ENCODE measurements at regions not wholly inside any gene's neighbourhood (a gene's known extent, or its start where the extent isn't known, plus 50 kb on each side); places are given as distances from the start of the nearest gene placed in this dataset.

DNA sequence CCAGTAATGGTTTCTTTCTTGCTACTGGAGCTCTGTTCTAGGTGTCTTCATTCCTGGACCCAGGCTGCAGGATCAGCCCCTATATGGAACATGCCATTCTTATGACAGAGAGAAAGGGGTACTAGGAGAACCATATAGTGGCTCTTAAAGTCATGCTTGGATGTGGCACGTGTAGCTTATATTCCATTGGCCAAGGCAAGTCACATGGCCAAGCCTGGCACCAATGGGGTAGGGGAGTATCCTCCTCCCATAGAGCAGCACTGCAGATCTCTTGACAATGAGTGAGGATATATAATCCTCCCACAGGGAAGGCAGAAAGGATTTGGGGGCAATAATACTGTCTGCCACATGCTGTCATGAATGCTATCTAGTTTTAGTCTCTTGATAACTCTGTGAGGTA is 193.3 kb downstream of the PALM2AKAP2 start:
- no peaks in the 10 kb centered on the region for H3K36me3 Mint-ChIP-seq

DNA sequence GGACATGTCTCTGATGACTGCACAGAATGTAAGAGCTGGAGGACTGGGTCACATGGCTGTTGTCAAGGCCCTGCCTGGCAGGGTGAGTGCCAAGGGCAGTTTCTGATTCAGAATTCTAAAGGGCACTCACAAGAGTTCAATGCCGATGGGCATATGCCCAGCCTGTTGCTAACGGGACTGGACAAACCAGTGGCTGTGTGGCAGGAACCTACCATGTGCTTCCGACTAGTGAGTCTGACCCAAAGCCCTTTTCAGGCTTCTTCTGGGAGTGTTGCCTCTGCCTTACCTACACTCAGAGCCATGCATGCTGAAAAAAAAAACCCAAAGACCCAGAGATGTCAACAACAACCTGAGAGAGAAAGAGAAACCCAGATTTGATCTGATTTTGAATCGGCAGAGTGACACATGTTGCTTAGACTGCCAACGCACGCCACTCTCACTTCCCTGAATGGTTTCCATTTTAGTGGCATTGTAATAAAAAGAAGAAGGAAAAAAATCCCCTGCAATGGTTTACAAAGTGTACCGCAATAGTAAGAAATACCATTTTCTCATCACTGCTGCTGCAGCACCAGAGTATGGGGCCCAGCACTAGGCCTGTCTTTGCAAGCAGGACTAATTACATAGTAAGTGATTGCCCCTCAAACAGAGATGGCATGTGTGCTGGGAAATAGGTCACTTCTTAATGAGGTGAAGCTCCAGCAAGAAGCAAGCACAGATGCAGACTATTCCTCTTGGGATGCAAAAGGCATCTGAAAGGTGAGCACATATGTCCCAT is 194.3 kb downstream of the PALM2AKAP2 start:
- H3K4me3 Mint-ChIP-seq = no peak overlapping the region
- DNase-seq = peak; percentile 86
- CTCF ChIA-PET = interaction anchor here (0.9 to 2.4 kb wide), 2 partner anchors 71 to 174 kb away, joined by 3 to 6 read pairs; no protein-coding TSS in a partner anchor
- H3K27ac Mint-ChIP-seq = peak overlapping the region; percentile 73
- no peaks in the 10 kb centered on the region for H3K36me3 Mint-ChIP-seq
- intact Hi-C loops (cut with micrococcal nuclease) = loop anchor here (1.0 to 10.0 kb wide), 11 partner anchors 24 to 1510 kb away; partner anchors contain the start of genes ECPAS and TMEM245
- no peaks in the 10 kb centered on the region for H3K9me3 Mint-ChIP-seq
- no peaks in the 10 kb centered on the region for H3K27me3 Mint-ChIP-seq
- H3K4me1 Mint-ChIP-seq (ENCODE audit: low read depth) = peaks cover 72% of the 10 kb centered on the region
- POLR2A ChIA-PET = interaction anchor here (0.9 to 1.8 kb wide), 5 partner anchors 23 to 75 kb away, joined by 4 to 7 read pairs (median 5); no protein-coding TSS in a partner anchor

More for the DNA sequence above, 193.3 kb downstream of the PALM2AKAP2 start:
- H3K4me3 Mint-ChIP-seq = no peak overlapping the region
- peaks cover 79% of the 10 kb centered on the region for H3K4me1 Mint-ChIP-seq (ENCODE audit: low read depth)
- DNase-seq = no peak
- ChIA-PET POLR2A (interaction anchor here (0.7 to 1.2 kb wide), 2 partner anchors 22 to 54 kb away, joined by 3 to 5 read pairs; no protein-coding TSS in a partner anchor), CTCF (interaction anchor here (0.7 to 1.8 kb wide), 2 partner anchors 21 to 1920 kb away, joined by 3 to 5 read pairs; no protein-coding TSS in a partner anchor)
- H3K9me3 Mint-ChIP-seq = no peaks in the 10 kb centered on the region
- H3K27ac Mint-ChIP-seq = peak overlapping the region; percentile 73
- H3K27me3 Mint-ChIP-seq = no peaks in the 10 kb centered on the region
- intact Hi-C loops (cut with micrococcal nuclease) = loop anchor here (5.0 to 10.0 kb wide), 2 partner anchors 856 to 1511 kb away; partner anchors contain the start of genes ECPAS and TMEM245

DNA sequence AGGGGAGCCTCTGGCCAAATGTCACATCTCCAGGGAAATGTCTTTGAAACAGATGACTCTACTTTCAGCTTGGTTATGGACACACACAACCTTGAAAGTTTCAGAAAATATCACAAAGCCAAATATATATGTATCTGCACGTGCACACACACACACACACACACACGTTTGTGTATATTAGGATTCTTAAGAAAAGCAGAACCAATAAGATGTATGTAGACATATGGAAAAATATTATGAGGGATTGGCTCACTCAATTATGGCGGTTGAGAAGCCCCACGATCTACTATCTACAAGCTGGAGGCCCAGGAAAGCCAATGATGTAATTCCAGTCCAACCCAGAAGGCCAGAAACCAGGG is 194.9 kb downstream of the PALM2AKAP2 start:
- H3K27me3 Mint-ChIP-seq = no peaks in the 10 kb centered on the region
- no peak for DNase-seq
- POLR2A ChIA-PET = interaction anchor here (0.9 to 1.8 kb wide), 4 partner anchors 24 to 75 kb away, joined by 4 to 7 read pairs (median 6); no protein-coding TSS in a partner anchor
- H3K27ac Mint-ChIP-seq = peak overlapping the region; percentile 73
- no peaks in the 10 kb centered on the region for H3K36me3 Mint-ChIP-seq
- H3K4me3 Mint-ChIP-seq = no peak overlapping the region
- CTCF ChIA-PET = interaction anchor here (0.9 to 2.4 kb wide), 2 partner anchors 72 to 173 kb away, joined by 3 to 6 read pairs; no protein-coding TSS in a partner anchor
- peaks cover 66% of the 10 kb centered on the region for H3K4me1 Mint-ChIP-seq (ENCODE audit: low read depth)
- intact Hi-C loops (cut with micrococcal nuclease) = loop anchor here (1.0 to 10.0 kb wide), 11 partner anchors 25 to 1510 kb away; partner anchors contain the start of genes ECPAS and TMEM245
- no peaks in the 10 kb centered on the region for H3K9me3 Mint-ChIP-seq

DNA sequence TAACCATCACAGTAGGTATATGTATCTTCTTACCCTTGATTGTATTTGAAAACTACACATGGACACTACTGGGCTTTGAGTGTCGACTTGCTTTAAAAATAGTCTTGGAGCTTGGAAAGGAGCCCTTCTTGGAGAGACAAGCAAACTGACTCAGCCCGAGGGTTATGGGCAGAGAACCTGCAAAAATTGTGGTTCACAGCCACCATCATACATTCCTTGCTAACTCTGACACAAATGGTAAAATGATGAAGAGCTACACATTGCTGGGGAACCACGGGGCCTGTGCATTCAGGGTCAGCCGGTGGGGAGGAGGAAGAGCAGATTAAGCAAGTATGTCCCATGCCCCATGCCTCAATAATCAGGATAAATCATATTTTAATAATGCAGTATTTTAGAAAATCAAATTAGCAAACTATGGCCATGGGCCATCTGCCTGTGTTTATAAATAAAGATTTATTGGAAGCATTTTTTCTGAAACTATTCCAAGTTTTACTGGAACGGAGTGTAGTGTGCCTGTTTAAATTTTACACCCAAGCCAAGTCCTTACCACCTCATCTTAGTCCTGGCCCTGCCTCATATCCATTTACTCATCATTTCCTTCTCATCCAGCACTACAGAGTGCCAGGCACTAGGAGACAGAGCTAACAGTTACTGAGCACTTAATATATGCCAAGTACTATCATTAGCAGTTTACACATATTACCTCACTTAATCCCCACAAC is 195.7 kb downstream of the PALM2AKAP2 start:
- no peaks in the 10 kb centered on the region for H3K27me3 Mint-ChIP-seq
- intact Hi-C loops (cut with micrococcal nuclease) = loop anchor here (2.0 to 10.0 kb wide), 2 partner anchors 47 to 1509 kb away; partner anchors contain the start of gene ECPAS
- no peaks in the 10 kb centered on the region for H3K36me3 Mint-ChIP-seq
- POLR2A ChIA-PET = interaction anchor here (0.9 to 1.9 kb wide), 5 partner anchors 7 to 74 kb away, joined by 3 to 7 read pairs (median 6); no protein-coding TSS in a partner anchor
- peaks cover 65% of the 10 kb centered on the region for H3K4me1 Mint-ChIP-seq (ENCODE audit: low read depth)
- H3K4me3 Mint-ChIP-seq = no peak overlapping the region
- no peaks in the 10 kb centered on the region for H3K9me3 Mint-ChIP-seq
- CTCF ChIA-PET = interaction anchor here (0.7 to 2.4 kb wide), 2 partner anchors 57 to 73 kb away, joined by 3 to 6 read pairs; no protein-coding TSS in a partner anchor
- H3K27ac Mint-ChIP-seq = peak overlapping the region; percentile 73
- DNase-seq = peak; percentile 47

DNA sequence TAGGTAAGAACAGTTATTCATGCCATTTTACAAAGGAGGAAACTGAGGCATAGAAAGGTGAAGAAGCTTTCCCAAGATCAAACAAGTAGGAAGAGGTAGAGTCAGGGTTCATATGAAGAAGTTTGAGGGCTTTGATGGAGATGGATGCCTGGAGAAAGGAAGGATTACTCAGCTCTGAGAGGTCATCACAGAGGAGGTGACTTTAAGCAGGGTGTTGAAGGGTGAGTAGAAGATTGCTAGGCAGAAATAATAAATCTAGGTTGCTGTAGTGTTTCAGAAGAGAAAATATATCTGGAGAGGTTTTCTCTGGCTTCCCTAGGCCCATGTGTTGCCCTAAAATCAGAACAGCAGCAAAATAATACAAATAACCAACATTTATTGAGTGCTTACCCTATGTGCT is 196.3 kb downstream of the PALM2AKAP2 start:
- POLR2A ChIA-PET = interaction anchor here (0.9 to 1.9 kb wide), 5 partner anchors 8 to 73 kb away, joined by 3 to 9 read pairs (median 6); no protein-coding TSS in a partner anchor
- H3K4me1 Mint-ChIP-seq (ENCODE audit: low read depth) = peaks cover 65% of the 10 kb centered on the region
- CTCF ChIA-PET = interaction anchor here (0.7 to 2.4 kb wide), 2 partner anchors 58 to 73 kb away, joined by 3 to 6 read pairs; no protein-coding TSS in a partner anchor
- no peaks in the 10 kb centered on the region for H3K27me3 Mint-ChIP-seq
- H3K36me3 Mint-ChIP-seq = no peaks in the 10 kb centered on the region
- intact Hi-C loops (cut with micrococcal nuclease) = loop anchor here (10.0 kb wide), 1 partner anchor 1508 kb away; the partner anchor contains the start of gene ECPAS
- H3K27ac Mint-ChIP-seq = peak overlapping the region; percentile 1
- H3K9me3 Mint-ChIP-seq = no peaks in the 10 kb centered on the region
- H3K4me3 Mint-ChIP-seq = no peak overlapping the region
- no peak for DNase-seq

DNA sequence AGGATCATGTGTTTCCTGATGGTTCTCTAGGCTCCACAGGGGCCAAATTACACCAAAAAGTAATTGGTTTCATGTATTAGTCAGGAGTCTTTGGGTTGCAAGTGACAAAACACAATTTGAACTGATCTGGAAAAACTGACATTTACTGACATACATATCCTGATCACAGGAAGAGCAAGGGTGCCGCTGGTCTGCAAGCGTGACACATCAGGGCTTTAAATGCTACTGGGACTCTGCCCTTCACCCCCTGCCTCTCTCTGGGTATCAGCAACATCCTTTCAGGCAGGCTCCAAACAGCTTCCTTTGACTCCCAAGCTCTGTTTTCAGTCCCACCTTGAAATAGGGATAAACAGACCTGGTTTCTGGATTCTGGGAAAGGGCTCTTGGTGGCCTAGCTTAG is 197.5 kb downstream of the PALM2AKAP2 start:
- H3K4me1 Mint-ChIP-seq (ENCODE audit: low read depth) = peaks cover 55% of the 10 kb centered on the region
- H3K36me3 Mint-ChIP-seq = no peaks in the 10 kb centered on the region
- H3K27ac Mint-ChIP-seq = peak overlapping the region; percentile 13
- no peaks in the 10 kb centered on the region for H3K27me3 Mint-ChIP-seq
- peak; percentile 61 for DNase-seq
- CTCF ChIA-PET = interaction anchor here (1.3 to 1.4 kb wide), 2 partner anchors 75 to 171 kb away, joined by 3 read pairs; no protein-coding TSS in a partner anchor
- intact Hi-C loops (cut with micrococcal nuclease) = loop anchor here (1.0 to 10.0 kb wide), 2 partner anchors 82 to 1507 kb away; partner anchors contain the start of gene ECPAS
- H3K4me3 Mint-ChIP-seq = no peak overlapping the region
- H3K9me3 Mint-ChIP-seq = peaks cover 7% of the 10 kb centered on the region
- POLR2A ChIA-PET = interaction anchor here (1.5 to 1.9 kb wide), 4 partner anchors 9 to 171 kb away, joined by 3 to 9 read pairs (median 4); no protein-coding TSS in a partner anchor

DNA sequence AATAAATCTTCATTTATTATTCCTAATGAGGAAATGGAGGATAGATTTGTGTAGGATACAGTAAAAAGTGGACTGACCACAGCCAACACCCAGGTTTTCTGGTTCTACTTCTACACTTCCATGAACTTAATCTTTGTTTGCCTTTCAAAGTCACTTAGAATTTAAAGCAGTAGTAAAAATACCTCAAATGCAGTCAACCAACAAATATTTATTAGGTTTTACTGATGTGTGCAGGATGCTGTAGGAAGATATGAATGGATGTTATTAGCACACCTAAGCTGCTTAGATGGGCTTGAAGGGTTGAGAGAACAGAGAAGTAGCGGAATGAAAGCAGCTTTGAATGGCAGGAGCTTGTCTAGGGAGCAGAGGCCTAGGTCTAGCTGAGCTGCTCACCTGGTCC is 201.1 kb downstream of the PALM2AKAP2 start:
- Mint-ChIP-seq H3K4me3 (no peak overlapping the region), H3K36me3 (no peaks in the 10 kb centered on the region), H3K9me3 (peaks cover 7% of the 10 kb centered on the region), H3K4me1 (ENCODE audit: low read depth) (peaks cover 23% of the 10 kb centered on the region), H3K27ac (no peak overlapping the region), H3K27me3 (no peaks in the 10 kb centered on the region)
- POLR2A ChIA-PET = no interaction called here
- CTCF ChIA-PET = no interaction called here
- intact Hi-C loops (cut with micrococcal nuclease) = no loop called here
- no peak for DNase-seq

DNA sequence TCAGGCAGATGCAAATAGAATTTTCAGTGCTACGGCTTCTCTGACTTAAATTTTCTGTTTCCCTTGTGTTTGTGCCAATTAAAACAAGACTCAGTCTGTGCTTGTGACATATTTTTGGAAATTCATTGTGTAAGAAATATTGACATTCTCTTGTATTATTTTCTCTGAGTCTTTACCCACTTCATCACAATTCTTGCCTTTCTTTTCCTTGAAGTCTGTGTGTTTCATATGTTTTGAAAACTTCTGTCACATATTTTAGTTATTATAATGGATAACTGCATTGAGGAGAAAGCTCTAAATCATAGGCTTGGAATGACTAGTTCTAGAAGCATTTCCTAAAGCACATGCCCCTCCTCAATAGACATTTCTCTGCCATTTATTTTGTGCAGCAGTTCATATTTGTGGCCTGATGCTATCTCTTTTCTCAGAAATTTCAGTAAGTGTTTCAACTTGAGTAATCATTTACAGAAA is 206.6 kb downstream of the PALM2AKAP2 start:
- ChIA-PET CTCF (no interaction called here), POLR2A (no interaction called here)
- no peak for DNase-seq
- no peaks in the 10 kb centered on the region for H3K27me3 Mint-ChIP-seq
- peaks cover 27% of the 10 kb centered on the region for H3K9me3 Mint-ChIP-seq
- H3K36me3 Mint-ChIP-seq = peaks cover 4% of the 10 kb centered on the region
- no peak overlapping the region for H3K27ac Mint-ChIP-seq
- H3K4me3 Mint-ChIP-seq = no peak overlapping the region
- H3K4me1 Mint-ChIP-seq (ENCODE audit: low read depth) = peaks cover 3% of the 10 kb centered on the region
- intact Hi-C loops (cut with micrococcal nuclease) = no loop called here

DNA sequence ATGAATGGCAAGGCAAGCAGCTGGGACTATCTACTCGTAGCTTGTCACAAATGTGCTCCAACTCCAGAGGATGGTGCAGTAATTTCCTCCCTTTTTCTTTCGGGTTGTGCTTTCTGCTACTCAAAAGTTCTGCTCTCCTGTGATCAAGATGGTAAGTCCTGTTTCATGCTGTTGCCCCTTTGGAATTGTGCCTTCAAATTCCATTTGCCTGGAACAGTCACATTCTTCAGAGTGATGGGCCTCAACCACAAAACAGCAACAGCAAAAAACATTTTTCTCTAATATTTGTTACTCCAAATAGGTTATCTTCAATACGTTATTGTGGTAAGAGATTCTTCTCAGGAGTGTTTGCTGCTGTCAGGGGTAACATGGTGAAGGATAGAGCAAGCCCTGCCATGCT is 209.3 kb downstream of the PALM2AKAP2 start:
- peaks cover 4% of the 10 kb centered on the region for H3K36me3 Mint-ChIP-seq
- peaks cover 22% of the 10 kb centered on the region for H3K9me3 Mint-ChIP-seq
- CTCF ChIA-PET = no interaction called here
- intact Hi-C loops (cut with micrococcal nuclease) = no loop called here
- POLR2A ChIA-PET = no interaction called here
- no peak overlapping the region for H3K27ac Mint-ChIP-seq
- H3K4me1 Mint-ChIP-seq (ENCODE audit: low read depth) = peaks cover 3% of the 10 kb centered on the region
- no peak for DNase-seq
- no peak overlapping the region for H3K4me3 Mint-ChIP-seq
- H3K27me3 Mint-ChIP-seq = no peaks in the 10 kb centered on the region

DNA sequence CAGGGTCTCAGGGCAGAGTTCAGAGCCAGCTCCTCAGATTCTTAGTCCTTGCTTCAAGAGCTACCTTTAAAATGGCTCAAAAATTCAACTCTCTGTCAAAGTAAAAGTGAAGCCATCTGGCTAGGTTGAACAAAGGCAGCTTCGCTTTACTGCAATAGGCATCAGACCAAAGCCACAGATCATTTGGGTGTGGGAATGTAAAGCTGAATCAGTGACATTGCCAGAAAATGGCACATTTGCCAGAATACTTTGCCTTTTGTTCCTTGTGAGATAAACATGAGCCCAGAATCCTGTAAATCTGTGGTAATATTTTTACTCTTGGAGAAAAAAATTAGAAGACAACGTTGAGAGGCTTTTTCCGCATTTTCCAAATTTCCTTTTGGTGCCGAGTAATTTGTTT is 210.5 kb downstream of the PALM2AKAP2 start:
- intact Hi-C loops (cut with micrococcal nuclease) = no loop called here
- Mint-ChIP-seq H3K27ac (no peak overlapping the region), H3K36me3 (peaks cover 4% of the 10 kb centered on the region), H3K9me3 (peaks cover 28% of the 10 kb centered on the region), H3K27me3 (no peaks in the 10 kb centered on the region), H3K4me3 (no peak overlapping the region), H3K4me1 (ENCODE audit: low read depth) (peaks cover 3% of the 10 kb centered on the region)
- DNase-seq = no peak
- POLR2A ChIA-PET = no interaction called here
- CTCF ChIA-PET = no interaction called here

DNA sequence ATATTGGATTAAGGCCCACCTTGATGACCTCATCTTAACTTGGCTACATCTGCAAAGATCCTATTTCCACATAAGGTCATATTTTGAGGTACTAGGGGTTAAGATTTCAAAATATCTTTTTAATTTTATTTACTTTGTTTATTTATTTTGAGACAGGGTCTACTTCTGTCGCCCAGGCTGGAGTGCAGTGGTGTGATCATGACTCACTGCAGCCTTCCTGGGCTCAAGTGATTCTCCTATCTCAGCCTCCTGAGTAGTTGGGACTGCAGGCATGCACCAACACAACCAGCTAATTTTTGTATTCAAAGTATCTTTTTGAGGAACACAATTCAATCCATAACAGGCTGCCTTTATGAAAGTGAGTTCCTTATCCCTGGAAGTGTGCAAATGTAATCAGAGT is 212.3 kb downstream of the PALM2AKAP2 start:
- ChIA-PET POLR2A (no interaction called here), CTCF (no interaction called here)
- no peaks in the 10 kb centered on the region for H3K27me3 Mint-ChIP-seq
- H3K4me1 Mint-ChIP-seq (ENCODE audit: low read depth) = no peaks in the 10 kb centered on the region
- H3K36me3 Mint-ChIP-seq = peaks cover 4% of the 10 kb centered on the region
- peaks cover 30% of the 10 kb centered on the region for H3K9me3 Mint-ChIP-seq
- H3K27ac Mint-ChIP-seq = no peak overlapping the region
- DNase-seq = no peak
- intact Hi-C loops (cut with micrococcal nuclease) = no loop called here
- H3K4me3 Mint-ChIP-seq = no peak overlapping the region

Data from activated CD4-positive, alpha-beta memory T cell treated with anti-CD3 and anti-CD28 coated beads for 36 hours (primary cell).